HEK293 (cell line): ENCODE measurements at regions not wholly inside any gene's neighbourhood (a gene's known extent, or its start where the extent isn't known, plus 50 kb on each side); places are given as distances from the start of the nearest gene placed in this dataset.

Experiments
- OSR2 ChIP-seq: fragments of 450-650 bp; formaldehyde crosslinking; IDR thresholded peaks from 2 replicates; pipeline ENCODE4 v1.5.1; 2016; ENCODE audit warnings: missing biosample characterization, missing genetic modification characterization
- PRDM1 ChIP-seq: fragments of 450-650 bp; formaldehyde crosslinking; IDR thresholded peaks from 2 replicates; pipeline ENCODE4; 2016; ENCODE audit warnings: missing biosample characterization, missing genetic modification characterization
- TRIM28 ChIP-seq: IDR thresholded peaks from 2 replicates; pipeline ENCODE4 v1.6.1; 2011; ENCODE audit warnings: low read length, control low read depth, borderline replicate concordance
- ZBTB17 ChIP-seq: fragments of 450-650 bp; formaldehyde crosslinking; IDR thresholded peaks from 2 replicates; pipeline ENCODE4 v1.5.1; 2016; ENCODE audit warnings: missing biosample characterization, missing genetic modification characterization
- ZBTB21 ChIP-seq: fragments of 450-650 bp; formaldehyde crosslinking; IDR thresholded peaks from 2 replicates; pipeline ENCODE4 v1.5.1; 2017; ENCODE audit warnings: missing biosample characterization, missing genetic modification characterization
- ZBTB48 ChIP-seq: fragments of 450-650 bp; formaldehyde crosslinking; IDR thresholded peaks from 2 replicates; pipeline ENCODE4 v1.5.1; 2016; ENCODE audit warnings: missing biosample characterization, missing genetic modification characterization
- ZNF132 ChIP-seq: fragments of 450-650 bp; formaldehyde crosslinking; IDR thresholded peaks from 2 replicates; pipeline ENCODE4 v1.5.1; 2017; ENCODE audit warnings: missing biosample characterization, missing genetic modification characterization, borderline replicate concordance
- ZNF133 ChIP-seq: fragments of 450-650 bp; formaldehyde crosslinking; IDR thresholded peaks from 2 replicates; pipeline ENCODE4 v1.5.1; 2016; ENCODE audit warnings: missing biosample characterization, missing genetic modification characterization
- ZNF138 ChIP-seq: fragments of 450-650 bp; formaldehyde crosslinking; IDR thresholded peaks from 2 replicates; pipeline ENCODE4 v1.5.1; 2016; ENCODE audit warnings: missing biosample characterization, missing genetic modification characterization, borderline replicate concordance
- ZNF292 ChIP-seq: fragments of 450-650 bp; formaldehyde crosslinking; IDR thresholded peaks from 2 replicates; pipeline ENCODE4 v1.5.1; 2016; ENCODE audit warnings: low read depth, missing biosample characterization, missing genetic modification characterization, borderline replicate concordance
- ZNF350 ChIP-seq: fragments of 450-650 bp; formaldehyde crosslinking; IDR thresholded peaks from 2 replicates; pipeline ENCODE4 v1.5.0; 2017; ENCODE audit warnings: missing biosample characterization, mild to moderate bottlenecking, missing genetic modification characterization
- ZNF354C ChIP-seq: fragments of 450-650 bp; formaldehyde crosslinking; IDR thresholded peaks from 2 replicates; pipeline ENCODE4 v1.5.1; 2016; ENCODE audit warnings: missing biosample characterization, missing genetic modification characterization, low read depth, borderline replicate concordance
- ZNF37A ChIP-seq: fragments of 450-650 bp; IDR thresholded peaks from 2 replicates; pipeline ENCODE4 v1.5.1; 2018; ENCODE audit warnings: missing biosample characterization, missing genetic modification characterization
- ZNF501 ChIP-seq: fragments of 450-650 bp; formaldehyde crosslinking; IDR thresholded peaks from 2 replicates; pipeline ENCODE4 v1.5.1; 2016; ENCODE audit warnings: missing biosample characterization, missing genetic modification characterization
- ZNF544 ChIP-seq: fragments of 450-650 bp; formaldehyde crosslinking; IDR thresholded peaks from 2 replicates; pipeline ENCODE4 v1.5.0; 2017; ENCODE audit warnings: missing biosample characterization, missing genetic modification characterization
- ZNF624 ChIP-seq: fragments of 450-650 bp; formaldehyde crosslinking; IDR thresholded peaks from 2 replicates; pipeline ENCODE4 v1.5.1; 2017; ENCODE audit warnings: missing biosample characterization, missing genetic modification characterization
- ZNF707 ChIP-seq: fragments of 450-650 bp; formaldehyde crosslinking; IDR thresholded peaks from 2 replicates; pipeline ENCODE4 v1.5.1; 2016; ENCODE audit warnings: missing biosample characterization, missing genetic modification characterization
- TF ChIP-seq, protein P1 (sequence below): fragments of 450-650 bp; formaldehyde crosslinking; optimal IDR thresholded peaks from 2 replicates; pipeline ENCODE3; 2016; ENCODE audit warnings: missing biosample characterization, mild to moderate bottlenecking, missing genetic modification characterization
- TF ChIP-seq, protein P2 (sequence below): fragments of 450-650 bp; formaldehyde crosslinking; IDR thresholded peaks from 2 replicates; pipeline ENCODE4 v1.5.1; 2016; ENCODE audit warnings: missing biosample characterization, missing genetic modification characterization
- TF ChIP-seq, protein P3 (sequence below): fragments of 450-650 bp; formaldehyde crosslinking; IDR thresholded peaks from 2 replicates; pipeline ENCODE4 v1.5.1; 2016; ENCODE audit warnings: missing biosample characterization, missing genetic modification characterization
- TF ChIP-seq, protein P4 (sequence below): fragments of 450-650 bp; formaldehyde crosslinking; IDR thresholded peaks from 2 replicates; pipeline ENCODE4 v1.5.1; 2016; ENCODE audit warnings: missing biosample characterization, missing genetic modification characterization
- TF ChIP-seq, protein P5 (sequence below): fragments of 450-650 bp; formaldehyde crosslinking; IDR thresholded peaks from 2 replicates; pipeline ENCODE4 v1.5.1; 2016; ENCODE audit warnings: missing biosample characterization, missing genetic modification characterization, low read depth
- TF ChIP-seq, protein P6 (sequence below): fragments of 450-650 bp; formaldehyde crosslinking; IDR thresholded peaks from 2 replicates; pipeline ENCODE4 v1.5.1; 2017; ENCODE audit warnings: missing biosample characterization, mild to moderate bottlenecking, missing genetic modification characterization, moderate library complexity
- TF ChIP-seq, protein P7 (sequence below): fragments of 450-650 bp; formaldehyde crosslinking; IDR thresholded peaks from 2 replicates; pipeline ENCODE4 v1.5.1; 2016; ENCODE audit warnings: missing biosample characterization, missing genetic modification characterization
- TF ChIP-seq, protein P8 (sequence below): fragments of 450-650 bp; formaldehyde crosslinking; IDR thresholded peaks from 2 replicates; pipeline ENCODE4 v1.5.1; 2017; ENCODE audit warnings: missing biosample characterization, missing genetic modification characterization

DNA sequence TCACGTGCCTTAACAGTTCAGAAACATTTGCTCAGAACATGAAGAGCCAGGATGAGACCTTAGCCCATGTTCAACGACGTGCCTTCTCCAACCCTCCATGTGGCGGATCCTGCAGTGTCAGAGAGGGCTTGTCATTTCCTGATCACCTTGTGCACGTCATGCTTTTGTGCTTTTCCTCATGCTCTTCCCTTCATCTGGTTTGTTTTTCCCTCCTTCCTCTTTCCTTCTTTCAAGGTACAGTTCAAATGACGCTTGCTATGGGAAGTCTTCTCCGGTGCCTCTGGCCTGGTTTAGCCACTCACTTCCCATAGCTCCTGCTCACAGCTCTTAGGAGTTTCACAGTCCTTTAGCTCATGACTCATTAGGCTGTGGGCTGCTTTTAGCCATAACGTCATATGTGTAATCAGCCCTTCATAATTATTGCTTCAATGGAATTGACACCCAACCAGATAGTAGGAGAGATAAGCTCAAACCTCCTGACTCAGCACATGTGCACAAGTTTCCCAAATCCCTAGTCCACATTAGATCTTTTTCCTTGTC lies 102.7 kb upstream of the CNKSR3 start (continued):
- TF ChIP-seq, protein P1, sequence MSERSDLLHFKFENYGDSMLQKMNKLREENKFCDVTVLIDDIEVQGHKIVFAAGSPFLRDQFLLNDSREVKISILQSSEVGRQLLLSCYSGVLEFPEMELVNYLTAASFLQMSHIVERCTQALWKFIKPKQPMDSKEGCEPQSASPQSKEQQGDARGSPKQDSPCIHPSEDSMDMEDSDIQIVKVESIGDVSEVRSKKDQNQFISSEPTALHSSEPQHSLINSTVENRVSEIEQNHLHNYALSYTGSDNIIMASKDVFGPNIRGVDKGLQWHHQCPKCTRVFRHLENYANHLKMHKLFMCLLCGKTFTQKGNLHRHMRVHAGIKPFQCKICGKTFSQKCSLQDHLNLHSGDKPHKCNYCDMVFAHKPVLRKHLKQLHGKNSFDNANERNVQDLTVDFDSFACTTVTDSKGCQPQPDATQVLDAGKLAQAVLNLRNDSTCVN (tag by site-specific recombination): no peak
- TF ChIP-seq, protein P2, sequence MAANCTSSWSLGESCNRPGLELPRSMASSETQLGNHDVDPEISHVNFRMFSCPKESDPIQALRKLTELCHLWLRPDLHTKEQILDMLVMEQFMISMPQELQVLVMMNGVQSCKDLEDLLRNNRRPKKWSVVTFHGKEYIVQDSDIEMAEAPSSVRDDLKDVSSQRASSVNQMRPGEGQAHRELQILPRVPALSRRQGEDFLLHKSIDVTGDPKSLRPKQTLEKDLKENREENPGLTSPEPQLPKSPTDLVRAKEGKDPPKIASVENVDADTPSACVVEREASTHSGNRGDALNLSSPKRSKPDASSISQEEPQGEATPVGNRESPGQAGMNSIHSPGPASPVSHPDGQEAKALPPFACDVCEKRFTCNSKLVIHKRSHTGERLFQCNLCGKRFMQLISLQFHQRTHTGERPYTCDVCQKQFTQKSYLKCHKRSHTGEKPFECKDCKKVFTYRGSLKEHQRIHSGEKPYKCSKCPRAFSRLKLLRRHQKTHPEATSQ (tag by site-specific recombination): no peak
- TF ChIP-seq ZNF350 (tag by site-specific recombination) (no peak), ZNF37A (no peak), ZBTB21 (peak; percentile 94), OSR2 (tag by site-specific recombination) (peak; percentile 72), ZBTB48 (no peak), TRIM28 (peak; percentile 93), ZNF132 (tag by site-specific recombination) (no peak), ZNF707 (tag by site-specific recombination) (no peak), ZBTB17 (tag by site-specific recombination) (peak; percentile 68), ZNF292 (tag by site-specific recombination) (no peak), ZNF544 (tag by site-specific recombination) (no peak), ZNF501 (tag by site-specific recombination) (no peak), ZNF133 (no peak), ZNF354C (tag by site-specific recombination) (no peak), PRDM1 (peak; percentile 52; the same call in 1 of the 2 replicates), ZNF624 (tag by site-specific recombination) (no peak), ZNF138 (tag by site-specific recombination) (no peak)
- TF ChIP-seq, protein P3, sequence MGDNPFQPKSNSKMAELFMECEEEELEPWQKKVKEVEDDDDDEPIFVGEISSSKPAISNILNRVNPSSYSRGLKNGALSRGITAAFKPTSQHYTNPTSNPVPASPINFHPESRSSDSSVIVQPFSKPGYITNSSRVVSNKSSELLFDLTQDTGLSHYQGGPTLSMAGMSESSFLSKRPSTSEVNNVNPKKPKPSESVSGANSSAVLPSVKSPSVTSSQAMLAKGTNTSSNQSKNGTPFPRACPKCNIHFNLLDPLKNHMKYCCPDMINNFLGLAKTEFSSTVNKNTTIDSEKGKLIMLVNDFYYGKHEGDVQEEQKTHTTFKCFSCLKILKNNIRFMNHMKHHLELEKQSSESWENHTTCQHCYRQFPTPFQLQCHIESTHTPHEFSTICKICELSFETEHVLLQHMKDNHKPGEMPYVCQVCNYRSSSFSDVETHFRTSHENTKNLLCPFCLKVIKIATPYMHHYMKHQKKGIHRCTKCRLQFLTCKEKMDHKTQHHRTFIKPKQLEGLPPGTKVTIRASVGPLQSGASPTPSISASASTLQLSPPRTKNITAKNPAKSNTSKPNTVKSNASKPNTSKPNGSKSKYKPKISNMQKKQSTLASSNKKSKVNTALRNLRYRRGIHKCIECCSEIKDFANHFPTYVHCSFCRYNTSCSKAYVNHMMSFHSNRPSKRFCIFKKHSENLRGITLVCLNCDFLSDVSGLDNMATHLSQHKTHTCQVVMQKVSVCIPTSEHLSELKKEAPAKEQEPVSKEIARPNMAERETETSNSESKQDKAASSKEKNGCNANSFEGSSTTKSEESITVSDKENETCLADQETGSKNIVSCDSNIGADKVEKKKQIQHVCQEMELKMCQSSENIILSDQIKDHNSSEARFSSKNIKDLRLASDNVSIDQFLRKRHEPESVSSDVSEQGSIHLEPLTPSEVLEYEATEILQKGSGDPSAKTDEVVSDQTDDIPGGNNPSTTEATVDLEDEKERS: peak; percentile 42; the same call in 1 of the 2 replicates
- TF ChIP-seq, protein P4, sequence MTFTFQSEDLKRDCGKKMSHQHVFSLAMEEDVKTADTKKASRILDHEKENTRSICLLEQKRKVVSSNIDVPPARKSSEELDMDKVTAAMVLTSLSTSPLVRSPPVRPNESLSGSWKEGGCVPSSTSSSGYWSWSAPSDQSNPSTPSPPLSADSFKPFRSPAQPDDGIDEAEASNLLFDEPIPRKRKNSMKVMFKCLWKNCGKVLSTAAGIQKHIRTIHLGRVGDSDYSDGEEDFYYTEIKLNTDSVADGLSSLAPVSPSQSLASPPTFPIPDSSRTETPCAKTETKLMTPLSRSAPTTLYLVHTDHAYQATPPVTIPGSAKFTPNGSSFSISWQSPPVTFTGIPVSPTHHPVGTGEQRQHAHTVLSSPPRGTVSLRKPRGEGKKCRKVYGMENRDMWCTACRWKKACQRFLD (tag by site-specific recombination): no peak
- TF ChIP-seq, protein P5, sequence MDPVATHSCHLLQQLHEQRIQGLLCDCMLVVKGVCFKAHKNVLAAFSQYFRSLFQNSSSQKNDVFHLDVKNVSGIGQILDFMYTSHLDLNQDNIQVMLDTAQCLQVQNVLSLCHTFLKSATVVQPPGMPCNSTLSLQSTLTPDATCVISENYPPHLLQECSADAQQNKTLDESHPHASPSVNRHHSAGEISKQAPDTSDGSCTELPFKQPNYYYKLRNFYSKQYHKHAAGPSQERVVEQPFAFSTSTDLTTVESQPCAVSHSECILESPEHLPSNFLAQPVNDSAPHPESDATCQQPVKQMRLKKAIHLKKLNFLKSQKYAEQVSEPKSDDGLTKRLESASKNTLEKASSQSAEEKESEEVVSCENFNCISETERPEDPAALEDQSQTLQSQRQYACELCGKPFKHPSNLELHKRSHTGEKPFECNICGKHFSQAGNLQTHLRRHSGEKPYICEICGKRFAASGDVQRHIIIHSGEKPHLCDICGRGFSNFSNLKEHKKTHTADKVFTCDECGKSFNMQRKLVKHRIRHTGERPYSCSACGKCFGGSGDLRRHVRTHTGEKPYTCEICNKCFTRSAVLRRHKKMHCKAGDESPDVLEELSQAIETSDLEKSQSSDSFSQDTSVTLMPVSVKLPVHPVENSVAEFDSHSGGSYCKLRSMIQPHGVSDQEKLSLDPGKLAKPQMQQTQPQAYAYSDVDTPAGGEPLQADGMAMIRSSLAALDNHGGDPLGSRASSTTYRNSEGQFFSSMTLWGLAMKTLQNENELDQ: no peak
- TF ChIP-seq, protein P6, sequence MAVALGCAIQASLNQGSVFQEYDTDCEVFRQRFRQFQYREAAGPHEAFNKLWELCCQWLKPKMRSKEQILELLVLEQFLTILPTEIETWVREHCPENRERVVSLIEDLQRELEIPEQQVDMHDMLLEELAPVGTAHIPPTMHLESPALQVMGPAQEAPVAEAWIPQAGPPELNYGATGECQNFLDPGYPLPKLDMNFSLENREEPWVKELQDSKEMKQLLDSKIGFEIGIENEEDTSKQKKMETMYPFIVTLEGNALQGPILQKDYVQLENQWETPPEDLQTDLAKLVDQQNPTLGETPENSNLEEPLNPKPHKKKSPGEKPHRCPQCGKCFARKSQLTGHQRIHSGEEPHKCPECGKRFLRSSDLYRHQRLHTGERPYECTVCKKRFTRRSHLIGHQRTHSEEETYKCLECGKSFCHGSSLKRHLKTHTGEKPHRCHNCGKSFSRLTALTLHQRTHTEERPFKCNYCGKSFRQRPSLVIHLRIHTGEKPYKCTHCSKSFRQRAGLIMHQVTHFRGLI (tag by site-specific recombination): peak; percentile 61; the same call in 1 of the 2 replicates
- TF ChIP-seq, protein P7, sequence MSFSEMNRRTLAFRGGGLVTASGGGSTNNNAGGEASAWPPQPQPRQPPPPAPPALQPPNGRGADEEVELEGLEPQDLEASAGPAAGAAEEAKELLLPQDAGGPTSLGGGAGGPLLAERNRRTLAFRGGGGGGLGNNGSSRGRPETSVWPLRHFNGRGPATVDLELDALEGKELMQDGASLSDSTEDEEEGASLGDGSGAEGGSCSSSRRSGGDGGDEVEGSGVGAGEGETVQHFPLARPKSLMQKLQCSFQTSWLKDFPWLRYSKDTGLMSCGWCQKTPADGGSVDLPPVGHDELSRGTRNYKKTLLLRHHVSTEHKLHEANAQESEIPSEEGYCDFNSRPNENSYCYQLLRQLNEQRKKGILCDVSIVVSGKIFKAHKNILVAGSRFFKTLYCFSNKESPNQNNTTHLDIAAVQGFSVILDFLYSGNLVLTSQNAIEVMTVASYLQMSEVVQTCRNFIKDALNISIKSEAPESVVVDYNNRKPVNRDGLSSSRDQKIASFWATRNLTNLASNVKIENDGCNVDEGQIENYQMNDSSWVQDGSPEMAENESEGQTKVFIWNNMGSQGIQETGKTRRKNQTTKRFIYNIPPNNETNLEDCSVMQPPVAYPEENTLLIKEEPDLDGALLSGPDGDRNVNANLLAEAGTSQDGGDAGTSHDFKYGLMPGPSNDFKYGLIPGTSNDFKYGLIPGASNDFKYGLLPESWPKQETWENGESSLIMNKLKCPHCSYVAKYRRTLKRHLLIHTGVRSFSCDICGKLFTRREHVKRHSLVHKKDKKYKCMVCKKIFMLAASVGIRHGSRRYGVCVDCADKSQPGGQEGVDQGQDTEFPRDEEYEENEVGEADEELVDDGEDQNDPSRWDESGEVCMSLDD (tag by site-specific recombination): no peak
- TF ChIP-seq, protein P8, sequence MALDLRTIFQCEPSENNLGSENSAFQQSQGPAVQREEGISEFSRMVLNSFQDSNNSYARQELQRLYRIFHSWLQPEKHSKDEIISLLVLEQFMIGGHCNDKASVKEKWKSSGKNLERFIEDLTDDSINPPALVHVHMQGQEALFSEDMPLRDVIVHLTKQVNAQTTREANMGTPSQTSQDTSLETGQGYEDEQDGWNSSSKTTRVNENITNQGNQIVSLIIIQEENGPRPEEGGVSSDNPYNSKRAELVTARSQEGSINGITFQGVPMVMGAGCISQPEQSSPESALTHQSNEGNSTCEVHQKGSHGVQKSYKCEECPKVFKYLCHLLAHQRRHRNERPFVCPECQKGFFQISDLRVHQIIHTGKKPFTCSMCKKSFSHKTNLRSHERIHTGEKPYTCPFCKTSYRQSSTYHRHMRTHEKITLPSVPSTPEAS: no peak
